PFSK-1 (cell line): ENCODE measurements at regions not wholly inside any gene's neighbourhood (a gene's known extent, or its start where the extent isn't known, plus 50 kb on each side); places are given as distances from the start of the nearest gene placed in this dataset.

Experiments
- FOXP2 ChIP-seq: optimal IDR thresholded peaks from 2 replicates; pipeline ENCODE3; 2011; ENCODE audit warnings: borderline replicate concordance, control low read depth, inconsistent platforms; ENCODE audit not compliant: insufficient read depth; ENCODE audit errors: extremely low read length, extremely low read depth
- POLR2AphosphoS5 ChIP-seq: IDR thresholded peaks from 2 replicates; pipeline ENCODE4 v1.6.1; 2012; ENCODE audit warnings: low read depth, mild to moderate bottlenecking, control low read depth, low read length, moderate library complexity
- REST ChIP-seq, 2 experiments: IDR thresholded peaks; 2 replicates each; pipeline versions ENCODE4 v1.6.1 to v1.8.0; 2011 to 2012; ENCODE audit warnings: low read depth in 2 of 2, low read length in 2 of 2, control low read depth in 1 of 2, inconsistent platforms in 1 of 2, mild to moderate bottlenecking in 1 of 2, moderate library complexity in 1 of 2; ENCODE audit not compliant: insufficient read depth in 1 of 2
- SIN3A ChIP-seq: IDR thresholded peaks from 2 replicates; pipeline ENCODE4 v1.6.1; 2012; ENCODE audit warnings: mild to moderate bottlenecking, low read length, moderate library complexity, borderline replicate concordance; ENCODE audit not compliant: insufficient read depth
- TAF1 ChIP-seq: IDR thresholded peaks from 2 replicates; pipeline ENCODE4 v1.6.1; 2012; ENCODE audit warnings: low read length, control low read depth, borderline replicate concordance; ENCODE audit not compliant: insufficient read depth

GRCh38 chr21:38914528-38915293 is 109.0 kb downstream of the ETS2 start:
- TF ChIP-seq SIN3A (no peak), FOXP2 (no peak)

- TF ChIP-seq POLR2AphosphoS5: no peak
- no peak for TF ChIP-seq SIN3A
- TF ChIP-seq TAF1: no peak
These were observed 108.3 kb downstream of the ETS2 start for GRCh38 chr21:38913893-38914527.

- TF ChIP-seq SIN3A (no peak), FOXP2 (no peak), POLR2AphosphoS5 (no peak), REST (IDR thresholded peaks at IDR 0.05; ENCODE audit: insufficient read depth in 1 of 2, low read depth in 2 of 2, low read length in 2 of 2) (no peak), TAF1 (no peak)
These were observed 107.6 kb downstream of the ETS2 start for GRCh38 chr21:38913120-38913892.

- TF ChIP-seq POLR2AphosphoS5: no peak
- no peak for TF ChIP-seq TAF1
- no peak for TF ChIP-seq REST (IDR thresholded peaks at IDR 0.05; ENCODE audit: insufficient read depth in 1 of 2, low read depth in 2 of 2, low read length in 2 of 2)
- no peak for TF ChIP-seq FOXP2
- no peak for TF ChIP-seq SIN3A
These were observed 107.0 kb downstream of the ETS2 start for GRCh38 chr21:38912789-38913119.

GRCh38 chr21:38912102-38912629 is 106.4 kb downstream of the ETS2 start:
- TF ChIP-seq POLR2AphosphoS5 (no peak), TAF1 (no peak), SIN3A (no peak), REST (IDR thresholded peaks at IDR 0.05; ENCODE audit: insufficient read depth in 1 of 2, low read depth in 2 of 2, low read length in 2 of 2) (no peak), FOXP2 (no peak)
